Stomach smooth muscle (tissue), 2 donors: ENCODE measurements at regions not wholly inside any gene's neighbourhood (a gene's known extent, or its start where the extent isn't known, plus 50 kb on each side); places are given as distances from the start of the nearest gene placed in this dataset.
"Not testable (repeated sequence)": the region's sequence is repeated elsewhere in the genome, so short reads cannot be mapped to it uniquely, and the experiment has no call there.

Experiments used
- H3K27ac ChIP-seq: one replicate; pipeline ENCODE4 v1.7.0; 2013; ENCODE audit warnings: mild to moderate bottlenecking, low read length, inconsistent platforms
- H3K27me3 ChIP-seq, 2 donors: one replicate each; pipeline ENCODE4 v1.7.0; 2013; ENCODE audit warnings: low read length in 2 of 2; ENCODE audit not compliant: insufficient read depth in 2 of 2, control insufficient read depth in 1 of 2
- H3K36me3 ChIP-seq, 2 donors: one replicate each; pipeline ENCODE4 v1.7.0; 2013; ENCODE audit warnings: low read length in 2 of 2; ENCODE audit not compliant: control insufficient read depth in 2 of 2, insufficient read depth in 2 of 2
- H3K4me1 ChIP-seq: one replicate; pipeline ENCODE4 v1.7.0; 2013; ENCODE audit warnings: low read length; ENCODE audit not compliant: control insufficient read depth, insufficient read depth
- H3K4me3 ChIP-seq, 2 donors: one replicate each; pipeline ENCODE4 v1.7.0; 2013; ENCODE audit warnings: low read length in 2 of 2
- H3K9ac ChIP-seq, 2 donors: one replicate each; pipeline ENCODE4 v1.7.0; 2013; ENCODE audit warnings: low read length in 2 of 2, mild to moderate bottlenecking in 1 of 2
- H3K9me3 ChIP-seq, 2 donors: one replicate each; pipeline ENCODE4 v1.7.0; 2013; ENCODE audit warnings: low read length in 2 of 2; ENCODE audit not compliant: control insufficient read depth in 2 of 2
- donor health status: healthy.
- donor health status: Pancreatic carcinoma.

GRCh38 chr2:240191001-240191400, 50.5 kb upstream of the OTOS start:
- Histone ChIP-seq H3K9ac (no peak overlapping the region), H3K4me3 (no peak overlapping the region), H3K27ac (no peak overlapping the region), H3K27me3 (peaks cover 2 to 12% of the 10 kb centered on the region in 2 donors), H3K9me3 (peaks cover 0 to 2% of the 10 kb centered on the region in 2 donors), H3K4me1 (no peaks in the 10 kb centered on the region), H3K36me3 (no peaks in the 10 kb centered on the region)

- no peak overlapping the region for H3K27ac ChIP-seq
- no peaks in the 10 kb centered on the region for H3K4me1 ChIP-seq
- peaks cover 2 to 15% of the 10 kb centered on the region in 2 donors for H3K27me3 ChIP-seq
- no peak overlapping the region for H3K9ac ChIP-seq
- no peaks in the 10 kb centered on the region for H3K36me3 ChIP-seq
- H3K9me3 ChIP-seq = peaks cover 2% of the 10 kb centered on the region in 2 donors
- H3K4me3 ChIP-seq = no peak overlapping the region
Measured at GRCh38 chr2:240192661-240193060, 52.2 kb upstream of the OTOS start.

- not testable (repeated sequence) for H3K36me3 ChIP-seq, H3K9ac ChIP-seq, H3K4me3 ChIP-seq, H3K4me1 ChIP-seq, H3K9me3 ChIP-seq, H3K27ac ChIP-seq
- peaks cover 2 to 15% of the 10 kb centered on the region in 2 donors for H3K27me3 ChIP-seq
Measured at GRCh38 chr2:240194341-240194762, 53.9 kb upstream of the OTOS start.

GRCh38 chr2:240195316-240195861, 54.9 kb upstream of the OTOS start:
- Histone ChIP-seq H3K27me3 (peaks cover 0 to 12% of the 10 kb centered on the region in 2 donors), H3K27ac (no peak overlapping the region), H3K4me1 (no peaks in the 10 kb centered on the region), H3K9me3 (peaks cover 0 to 8% of the 10 kb centered on the region in 2 donors), H3K9ac (no peak overlapping the region), H3K36me3 (no peaks in the 10 kb centered on the region), H3K4me3 (no peak overlapping the region)

GRCh38 chr2:240196716-240197461, 56.4 kb upstream of the OTOS start:
- Histone ChIP-seq H3K9ac (no peak overlapping the region), H3K27ac (no peak overlapping the region), H3K4me3 (no peak overlapping the region), H3K36me3 (no peaks in the 10 kb centered on the region), H3K9me3 (peaks cover 0 to 8% of the 10 kb centered on the region in 2 donors), H3K27me3 (peaks cover 1 to 18% of the 10 kb centered on the region in 2 donors), H3K4me1 (peaks cover 4% of the 10 kb centered on the region)

- H3K27me3 ChIP-seq = peaks cover 3 to 20% of the 10 kb centered on the region in 2 donors
- H3K36me3 ChIP-seq = no peaks in the 10 kb centered on the region
- H3K4me3 ChIP-seq = no peak overlapping the region
- H3K27ac ChIP-seq = no peak overlapping the region
- H3K9ac ChIP-seq = no peak overlapping the region
- peaks cover 0 to 8% of the 10 kb centered on the region in 2 donors for H3K9me3 ChIP-seq
- peaks cover 4% of the 10 kb centered on the region for H3K4me1 ChIP-seq
Measured at GRCh38 chr2:240197462-240198139, 57.1 kb upstream of the OTOS start.

GRCh38 chr2:240198226-240198625, 57.8 kb upstream of the OTOS start:
- peaks cover 5 to 26% of the 10 kb centered on the region in 2 donors for H3K27me3 ChIP-seq
- H3K4me1 ChIP-seq = peaks cover 4% of the 10 kb centered on the region
- H3K9me3 ChIP-seq = peaks cover 0 to 8% of the 10 kb centered on the region in 2 donors
- H3K4me3 ChIP-seq = no peak overlapping the region
- no peaks in the 10 kb centered on the region for H3K36me3 ChIP-seq
- no peak overlapping the region for H3K27ac ChIP-seq
- no peak overlapping the region for H3K9ac ChIP-seq

GRCh38 chr2:240199133-240199870, 58.8 kb upstream of the OTOS start:
- peaks cover 0 to 8% of the 10 kb centered on the region in 2 donors for H3K9me3 ChIP-seq
- no peak overlapping the region for H3K4me3 ChIP-seq
- peaks cover 4% of the 10 kb centered on the region for H3K4me1 ChIP-seq
- no peak overlapping the region for H3K27ac ChIP-seq
- H3K9ac ChIP-seq = no peak overlapping the region
- H3K27me3 ChIP-seq = peaks cover 14 to 32% of the 10 kb centered on the region in 2 donors
- H3K36me3 ChIP-seq = no peaks in the 10 kb centered on the region

- H3K4me3 ChIP-seq = no peak overlapping the region
- H3K9me3 ChIP-seq = peaks cover 0 to 8% of the 10 kb centered on the region in 2 donors
- no peaks in the 10 kb centered on the region for H3K36me3 ChIP-seq
- no peak overlapping the region for H3K9ac ChIP-seq
- peaks cover 4% of the 10 kb centered on the region for H3K4me1 ChIP-seq
- H3K27ac ChIP-seq = no peak overlapping the region
- H3K27me3 ChIP-seq = peaks cover 19 to 38% of the 10 kb centered on the region in 2 donors
Measured at GRCh38 chr2:240200230-240201051, 60.0 kb upstream of the OTOS start.

GRCh38 chr2:240201866-240202265, 61.4 kb upstream of the OTOS start:
- Histone ChIP-seq H3K9ac (no peak overlapping the region), H3K27ac (no peak overlapping the region), H3K36me3 (no peaks in the 10 kb centered on the region), H3K27me3 (peaks cover 19 to 36% of the 10 kb centered on the region in 2 donors), H3K4me1 (peaks cover 4% of the 10 kb centered on the region), H3K9me3 (peaks cover 4 to 8% of the 10 kb centered on the region in 2 donors), H3K4me3 (no peak overlapping the region)
